ENCODE measurements at regions not wholly inside any gene's neighbourhood (a gene's known extent, or its start where the extent isn't known, plus 50 kb on each side); places are given as distances from the start of the nearest gene placed in this dataset.

GRCh38 chr21:39124681-39125251, 58.5 kb downstream of the PSMG1 start:
- no peaks in the 10 kb centered on the region for H3K4me1 ChIP-seq
- H3K27me3 ChIP-seq: no peaks in the 10 kb centered on the region
- DNase-seq: no peak
- H3K36me3 ChIP-seq: no peaks in the 10 kb centered on the region
- TF ChIP-seq CTCF (IDR thresholded peaks at IDR 0.05; ENCODE audit: low read depth, low read length): no peak
- no peaks in the 10 kb centered on the region for H3K9me3 ChIP-seq
- H3K4me3 ChIP-seq (ENCODE audit: low read depth, low read length): no peak overlapping the region

DNA sequence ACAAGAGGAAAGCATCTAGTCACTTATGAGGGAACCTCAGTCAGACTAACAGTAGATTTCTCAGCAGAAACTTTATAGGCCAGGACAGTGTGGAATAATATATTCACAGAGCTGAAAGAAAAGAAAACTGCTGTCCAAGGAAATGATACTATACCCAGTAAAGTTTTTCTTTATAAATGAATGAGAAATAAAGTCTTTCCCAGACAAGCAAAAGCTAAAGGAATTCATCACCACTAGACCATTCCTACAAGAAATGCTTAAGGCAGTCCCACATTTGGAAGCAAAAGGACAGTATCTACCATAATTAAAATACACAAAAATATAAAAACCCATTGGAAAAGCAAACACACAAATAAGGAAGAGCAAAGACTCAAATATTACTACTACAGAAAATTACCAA, 59.9 kb downstream of the PSMG1 start:
- no peaks in the 10 kb centered on the region for H3K36me3 ChIP-seq
- no peaks in the 10 kb centered on the region for H3K4me1 ChIP-seq
- no peak overlapping the region for H3K4me3 ChIP-seq (ENCODE audit: low read depth, low read length)
- H3K27me3 ChIP-seq: no peaks in the 10 kb centered on the region
- DNase-seq: no peak
- TF ChIP-seq CTCF (IDR thresholded peaks at IDR 0.05; ENCODE audit: low read depth, low read length): no peak
- H3K9me3 ChIP-seq: no peaks in the 10 kb centered on the region

GRCh38 chr21:39121600-39122355, 61.5 kb downstream of the PSMG1 start:
- no peak for DNase-seq
- TF ChIP-seq CTCF (IDR thresholded peaks at IDR 0.05; ENCODE audit: low read depth, low read length): no peak
- H3K9me3 ChIP-seq: no peaks in the 10 kb centered on the region
- H3K4me3 ChIP-seq (ENCODE audit: low read depth, low read length): no peak overlapping the region
- no peaks in the 10 kb centered on the region for H3K36me3 ChIP-seq
- H3K4me1 ChIP-seq: no peaks in the 10 kb centered on the region
- H3K27me3 ChIP-seq: no peaks in the 10 kb centered on the region

DNA sequence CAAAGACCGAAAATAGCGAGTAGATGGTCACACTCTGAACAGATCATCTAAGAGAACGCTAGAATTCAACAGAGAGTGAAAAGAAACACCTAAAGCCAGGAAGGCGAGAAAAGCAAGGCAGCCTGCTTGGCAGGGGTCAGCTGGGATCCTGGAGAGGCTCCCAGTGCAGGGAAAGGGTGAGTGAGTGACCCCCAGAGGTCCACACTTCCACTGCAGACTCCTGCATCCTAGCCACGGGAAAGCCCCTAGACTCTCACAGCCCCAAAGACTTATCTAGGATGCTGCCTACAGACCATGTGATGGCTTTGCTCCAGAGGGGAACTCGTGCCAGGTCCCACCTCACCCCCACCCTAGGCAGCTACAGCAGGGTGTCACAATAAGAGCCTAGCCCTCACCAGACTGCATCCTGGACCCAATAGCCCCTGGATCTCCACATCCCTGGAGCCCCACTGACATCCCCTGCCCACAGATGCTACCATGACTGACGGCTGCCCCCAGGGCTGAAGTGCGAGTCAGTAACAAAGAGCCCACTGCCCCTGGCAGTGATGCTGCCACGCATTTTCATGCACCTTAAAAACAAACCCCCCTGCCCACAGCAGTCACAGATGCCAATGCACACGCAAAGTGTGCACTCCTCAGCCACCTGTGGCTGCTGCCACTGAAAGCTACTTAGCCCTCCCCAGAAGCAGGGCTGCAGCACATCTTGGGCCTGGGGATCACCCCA, 62.2 kb downstream of the PSMG1 start:
- Histone ChIP-seq H3K9me3 (no peaks in the 10 kb centered on the region), H3K4me1 (no peaks in the 10 kb centered on the region), H3K36me3 (no peaks in the 10 kb centered on the region), H3K27me3 (no peaks in the 10 kb centered on the region), H3K4me3 (ENCODE audit: low read depth, low read length) (no peak overlapping the region)
- peak; percentile 25 for TF ChIP-seq CTCF (IDR thresholded peaks at IDR 0.05; ENCODE audit: low read depth, low read length)
- DNase-seq: no peak

DNA sequence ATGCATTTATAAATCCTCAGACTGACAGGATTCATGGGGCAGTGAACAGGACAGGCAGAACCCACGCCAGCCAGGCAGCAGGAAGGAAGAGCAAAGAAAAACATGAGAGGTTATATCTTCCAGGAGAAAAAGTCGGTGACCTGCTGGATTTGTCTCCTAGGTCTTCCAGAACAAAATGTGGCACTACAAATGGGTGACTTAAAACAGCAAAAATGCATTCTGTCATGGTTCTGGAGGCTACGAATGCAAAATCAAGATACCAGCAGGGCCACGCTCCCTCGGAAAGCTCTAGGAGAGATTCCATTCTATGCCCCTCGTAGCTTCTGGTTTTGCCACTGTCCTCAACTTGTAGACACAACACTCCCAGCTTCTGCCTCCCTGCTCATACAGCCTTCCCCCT, 63.4 kb downstream of the PSMG1 start:
- H3K4me3 ChIP-seq (ENCODE audit: low read depth, low read length): no peak overlapping the region
- no peaks in the 10 kb centered on the region for H3K9me3 ChIP-seq
- no peaks in the 10 kb centered on the region for H3K27me3 ChIP-seq
- H3K4me1 ChIP-seq: no peaks in the 10 kb centered on the region
- DNase-seq: no peak
- H3K36me3 ChIP-seq: no peaks in the 10 kb centered on the region
- TF ChIP-seq CTCF (IDR thresholded peaks at IDR 0.05; ENCODE audit: low read depth, low read length): no peak

Measured in BE2C (cell line).